ENCODE measurements at regions not wholly inside any gene's neighbourhood (a gene's known extent, or its start where the extent isn't known, plus 50 kb on each side); places are given as distances from the start of the nearest gene placed in this dataset.

GRCh38 chr21:15127437-15127836 is 62.6 kb upstream of the NRIP1 start:
- TF ChIP-seq CTCF (IDR thresholded peaks at IDR 0.05) (no peak), SIN3A (IDR thresholded peaks at IDR 0.05; ENCODE audit: borderline replicate concordance, insufficient read depth, low read depth, low read length) (no peak), REST (IDR thresholded peaks at IDR 0.05; ENCODE audit: insufficient read depth in 1 of 2, low read depth in 2 of 2, low read length in 1 of 2) (no peak)

Measured in Panc1 (cell line).